Lung (tissue), 11 donors: ENCODE measurements at regions not wholly inside any gene's neighbourhood (a gene's known extent, or its start where the extent isn't known, plus 50 kb on each side); places are given as distances from the start of the nearest gene placed in this dataset.

Experiments used
- ATAC-seq: fragments of 200-7000 bp; cut with Tn5 transposase; one replicate; pipeline ENCODE4 v1.9.1; 2020; ENCODE audit warnings: moderate number of reproducible peaks; ENCODE audit not compliant: insufficient read depth, low FRiP score
- DNase-seq, 3 donors: peaks; one replicate each; pipeline ENCODE4 v3.0.0-alpha.2; 2013 to 2017
- H3K27ac ChIP-seq, 2 donors: one replicate each; pipeline ENCODE4 v1.5.1; 2013; ENCODE audit warnings: mild to moderate bottlenecking in 2 of 2, moderate library complexity in 2 of 2, control low read depth in 1 of 2, inconsistent platforms in 1 of 2, low read depth in 1 of 2, low read length in 1 of 2
- H3K27me3 ChIP-seq, 3 donors: one replicate each; pipeline ENCODE4 v1.5.1; 2013; ENCODE audit warnings: low read length in 2 of 3; ENCODE audit not compliant: control insufficient read depth in 3 of 3, insufficient read depth in 3 of 3
- H3K36me3 ChIP-seq, 4 donors: one replicate each; pipeline ENCODE4 v1.5.1; 2013; ENCODE audit warnings: low read length in 4 of 4, mild to moderate bottlenecking in 1 of 4, moderate library complexity in 1 of 4; ENCODE audit not compliant: control insufficient read depth in 4 of 4, insufficient read depth in 4 of 4
- H3K4me1 ChIP-seq, 5 donors: one replicate each; pipeline ENCODE4 v1.5.1; 2013; ENCODE audit warnings: low read length in 5 of 5, mild to moderate bottlenecking in 2 of 5, moderate library complexity in 1 of 5; ENCODE audit not compliant: control insufficient read depth in 5 of 5, insufficient read depth in 5 of 5
- H3K4me3 ChIP-seq: one replicate; pipeline ENCODE4 v1.5.1; 2013; ENCODE audit warnings: mild to moderate bottlenecking, control low read depth, moderate library complexity
- H3K9ac ChIP-seq, 2 donors: one replicate each; pipeline ENCODE4 v1.5.1; 2013; ENCODE audit warnings: low read length in 2 of 2, control low read depth in 1 of 2; ENCODE audit not compliant: insufficient read depth in 1 of 2
- H3K9me3 ChIP-seq, 4 donors: one replicate each; pipeline ENCODE4 v1.5.1; 2013; ENCODE audit warnings: low read length in 3 of 4, mild to moderate bottlenecking in 1 of 4, moderate library complexity in 1 of 4; ENCODE audit not compliant: control insufficient read depth in 4 of 4, insufficient read depth in 3 of 4
- CTCF ChIP-seq: IDR thresholded peaks from 2 replicates; pipeline ENCODE4 v1.5.1; 2012; ENCODE audit warnings: mild to moderate bottlenecking; ENCODE audit errors: control extremely low read depth, extremely low read depth
- WGBS, 2 donors: extraction: QIAGEN DNeasy Blood & Tissue Kit; methylation state at CpG; one replicate each; pipeline ENCODE4 v1.1.7; 2013; 5-methylcytosine and 5-hydroxymethylcytosine counted together
- donor health status: control.
- donor health status: control.
- donor health status: Bipolar disorder and iron deficiency.
- donor health status: healthy.
- donor health status: DM: yes; HTN: yes; CAD: no.

- peaks cover 0 to 18% (median 5%) of the 10 kb centered on the region in 5 donors for H3K4me1 ChIP-seq
- 76 to 85% methylated on average over 3 of the region's 3 CpGs for WGBS, 2 donors
Measured at GRCh38 chr2:67039058-67039457, 358.1 kb upstream of the ETAA1 start.

GRCh38 chr2:67039517-67040103, 357.5 kb upstream of the ETAA1 start:
- H3K27me3 ChIP-seq = no peaks in the 10 kb centered on the region
- H3K27ac ChIP-seq = no peak overlapping the region
- WGBS, 2 donors = 44 to 59% methylated on average over 2 of the region's 2 CpGs
- H3K9ac ChIP-seq = no peak overlapping the region
- H3K9me3 ChIP-seq = no peaks in the 10 kb centered on the region
- TF ChIP-seq CTCF = no peak
- no peaks in the 10 kb centered on the region for H3K36me3 ChIP-seq
- DNase-seq (peak in 1 of 3 donors; percentile 42), ATAC-seq (no peak)
- H3K4me1 ChIP-seq = peaks cover 0 to 18% (median 6%) of the 10 kb centered on the region in 5 donors
- no peak overlapping the region for H3K4me3 ChIP-seq

More at GRCh38 chr2:67039058-67039457, 358.1 kb upstream of the ETAA1 start:
- Histone ChIP-seq H3K27ac (no peak overlapping the region), H3K27me3 (no peaks in the 10 kb centered on the region), H3K9ac (no peak overlapping the region), H3K4me3 (no peak overlapping the region), H3K36me3 (no peaks in the 10 kb centered on the region), H3K9me3 (no peaks in the 10 kb centered on the region)
- no peak for DNase-seq
- TF ChIP-seq CTCF = no peak
- no peak for ATAC-seq

- ATAC-seq (no peak), DNase-seq (peak in 2 of 3 donors; percentile 24 to 31)
- Histone ChIP-seq H3K36me3 (no peaks in the 10 kb centered on the region), H3K4me3 (no peak overlapping the region), H3K27me3 (no peaks in the 10 kb centered on the region), H3K4me1 (peaks cover 0 to 16% (median 6%) of the 10 kb centered on the region in 5 donors), H3K27ac (no peak overlapping the region), H3K9me3 (no peaks in the 10 kb centered on the region), H3K9ac (no peak overlapping the region)
- TF ChIP-seq CTCF = no peak
- WGBS, 2 donors = 40 to 87% methylated on average over 1 of the region's 1 CpG
Measured at GRCh38 chr2:67041051-67041450, 356.1 kb upstream of the ETAA1 start.
